ENCODE measurements at regions not wholly inside any gene's neighbourhood (a gene's known extent, or its start where the extent isn't known, plus 50 kb on each side); places are given as distances from the start of the nearest gene placed in this dataset.

- intact Hi-C loops (cut with DNase I; ENCODE audit: low total_unique reads), result no loop called here
- 84 to 97% (median 89%) methylated on average over 5 of the region's 5 CpGs for WGBS, 5 donors
- peaks cover 0 to 31% (median 0%) of the 10 kb centered on the region in 3 donors for H3K27me3 ChIP-seq
- no peak for DNase-seq
- no peak overlapping the region for H3K27ac ChIP-seq
- no peaks in the 10 kb centered on the region for H3K36me3 ChIP-seq
- no peaks in the 10 kb centered on the region for H3K4me1 ChIP-seq
- H3K4me3 ChIP-seq, result no peak overlapping the region
- TF ChIP-seq EP300 (IDR thresholded peaks at IDR 0.05) (no peak), CTCF (IDR thresholded peaks at IDR 0.05) (no peak), POLR2AphosphoS5 (IDR thresholded peaks at IDR 0.05) (no peak), POLR2A (IDR thresholded peaks at IDR 0.05) (no peak)
- H3K9me3 ChIP-seq, result no peaks in the 10 kb centered on the region
Observed at GRCh38 chr12:125688881-125689280, 623.6 kb downstream of the AACS start.

GRCh38 chr12:125689576-125690410 lies 624.6 kb downstream of the AACS start:
- peaks cover 0 to 28% (median 0%) of the 10 kb centered on the region in 3 donors for H3K27me3 ChIP-seq
- no peaks in the 10 kb centered on the region for H3K4me1 ChIP-seq
- intact Hi-C loops (cut with DNase I; ENCODE audit: low total_unique reads), result no loop called here
- no peaks in the 10 kb centered on the region for H3K36me3 ChIP-seq
- no peak overlapping the region for H3K27ac ChIP-seq
- H3K9me3 ChIP-seq, result no peaks in the 10 kb centered on the region
- no peak for TF ChIP-seq CTCF (IDR thresholded peaks at IDR 0.05)
- no peak for TF ChIP-seq POLR2AphosphoS5 (IDR thresholded peaks at IDR 0.05)
- TF ChIP-seq EP300 (IDR thresholded peaks at IDR 0.05), result no peak
- TF ChIP-seq POLR2A (IDR thresholded peaks at IDR 0.05), result no peak
- H3K4me3 ChIP-seq, result no peak overlapping the region
- WGBS, 5 donors, result 66 to 72% (median 69%) methylated on average over 13 to 18 of the region's 18 CpGs
- no peak for DNase-seq

GRCh38 chr12:125690841-125691240 lies 625.6 kb downstream of the AACS start:
- peaks cover 0 to 28% (median 0%) of the 10 kb centered on the region in 3 donors for H3K27me3 ChIP-seq
- no peaks in the 10 kb centered on the region for H3K4me1 ChIP-seq
- WGBS, 5 donors, result 72 to 74% (median 73%) methylated on average over 9 of the region's 9 CpGs
- intact Hi-C loops (cut with DNase I; ENCODE audit: low total_unique reads), result no loop called here
- no peaks in the 10 kb centered on the region for H3K9me3 ChIP-seq
- no peak overlapping the region for H3K27ac ChIP-seq
- H3K4me3 ChIP-seq, result no peak overlapping the region
- no peaks in the 10 kb centered on the region for H3K36me3 ChIP-seq
- no peak for DNase-seq
- TF ChIP-seq CTCF (IDR thresholded peaks at IDR 0.05) (no peak), EP300 (IDR thresholded peaks at IDR 0.05) (no peak), POLR2A (IDR thresholded peaks at IDR 0.05) (no peak), POLR2AphosphoS5 (IDR thresholded peaks at IDR 0.05) (no peak)

GRCh38 chr12:125696054-125696453 lies 630.8 kb downstream of the AACS start:
- no peak overlapping the region for H3K27ac ChIP-seq

GRCh38 chr12:125704803-125705202 lies 639.6 kb downstream of the AACS start:
- TF ChIP-seq POLR2A (IDR thresholded peaks at IDR 0.05) (no peak), CTCF (IDR thresholded peaks at IDR 0.05) (no peak), POLR2AphosphoS5 (IDR thresholded peaks at IDR 0.05) (no peak), EP300 (IDR thresholded peaks at IDR 0.05) (no peak)
- intact Hi-C loops (cut with DNase I; ENCODE audit: low total_unique reads), result no loop called here
- Histone ChIP-seq H3K36me3 (no peaks in the 10 kb centered on the region), H3K4me3 (no peak overlapping the region), H3K27ac (no peak overlapping the region), H3K27me3 (no peaks in the 10 kb centered on the region), H3K4me1 (no peaks in the 10 kb centered on the region), H3K9me3 (peaks cover 0 to 7% (median 3%) of the 10 kb centered on the region in 4 donors)
- no peak for DNase-seq
- WGBS, 5 donors, result 86 to 88% (median 87%) methylated on average over 3 of the region's 3 CpGs

More at GRCh38 chr12:125696054-125696453, 630.8 kb downstream of the AACS start:
- no peaks in the 10 kb centered on the region for H3K9me3 ChIP-seq
- DNase-seq, result no peak
- 48 to 67% (median 56%) methylated on average over 2 of the region's 2 CpGs for WGBS, 5 donors
- no peaks in the 10 kb centered on the region for H3K36me3 ChIP-seq
- intact Hi-C loops (cut with DNase I; ENCODE audit: low total_unique reads), result no loop called here
- TF ChIP-seq POLR2A (IDR thresholded peaks at IDR 0.05), result no peak
- no peaks in the 10 kb centered on the region for H3K27me3 ChIP-seq
- no peak overlapping the region for H3K4me3 ChIP-seq
- no peaks in the 10 kb centered on the region for H3K4me1 ChIP-seq

All from stomach (tissue), 8 donors.